Nephron progenitor cell (in vitro differentiated cells): ENCODE measurements at regions not wholly inside any gene's neighbourhood (a gene's known extent, or its start where the extent isn't known, plus 50 kb on each side); places are given as distances from the start of the nearest gene placed in this dataset.

Source experiments
- DNase-seq: peaks from one replicate; pipeline ENCODE4 v3.0.0; 2021
- H3K27ac Mint-ChIP-seq: 2 replicates; pipeline ENCODE4 v1.8.0; 2021; ENCODE audit warnings: mild to moderate bottlenecking, moderate library complexity, mixed read lengths
- H3K27me3 Mint-ChIP-seq: 2 replicates; pipeline ENCODE4 v1.8.0; 2021; ENCODE audit warnings: mild to moderate bottlenecking, low read depth, mixed read lengths; ENCODE audit not compliant: poor library complexity
- H3K36me3 Mint-ChIP-seq: 2 replicates; pipeline ENCODE4 v1.8.0; 2021; ENCODE audit warnings: low read depth, mixed read lengths
- H3K4me1 Mint-ChIP-seq: 2 replicates; pipeline ENCODE4 v1.8.0; 2021; ENCODE audit warnings: mixed read lengths
- H3K4me3 Mint-ChIP-seq: 2 replicates; pipeline ENCODE4 v1.8.0; 2021; ENCODE audit warnings: mild to moderate bottlenecking, moderate library complexity, mixed read lengths
- H3K9me3 Mint-ChIP-seq: 2 replicates; pipeline ENCODE4 v1.8.0; 2021; ENCODE audit warnings: mild to moderate bottlenecking, moderate library complexity, mixed read lengths
- CTCF ChIP-seq: fragments of 200-600 bp; sonication (generic); IDR thresholded peaks from 2 replicates; pipeline ENCODE4 v1.5.0; 2021; ENCODE audit warnings: antibody characterized with exemption

GRCh38 chr7:106773228-106773627 is 91.9 kb upstream of the PIK3CG start:
- no peak for DNase-seq
- H3K4me3 Mint-ChIP-seq: no peak overlapping the region
- peaks cover 8% of the 10 kb centered on the region for H3K9me3 Mint-ChIP-seq
- no peaks in the 10 kb centered on the region for H3K4me1 Mint-ChIP-seq
- peaks cover 11% of the 10 kb centered on the region for H3K27me3 Mint-ChIP-seq
- TF ChIP-seq CTCF: no peak
- no peaks in the 10 kb centered on the region for H3K36me3 Mint-ChIP-seq
- no peak overlapping the region for H3K27ac Mint-ChIP-seq

- peaks cover 11% of the 10 kb centered on the region for H3K27me3 Mint-ChIP-seq
- no peaks in the 10 kb centered on the region for H3K4me1 Mint-ChIP-seq
- H3K27ac Mint-ChIP-seq: no peak overlapping the region
- no peak overlapping the region for H3K4me3 Mint-ChIP-seq
- no peak for TF ChIP-seq CTCF
- H3K36me3 Mint-ChIP-seq: no peaks in the 10 kb centered on the region
- DNase-seq: no peak
- peaks cover 8% of the 10 kb centered on the region for H3K9me3 Mint-ChIP-seq
Measured at GRCh38 chr7:106773721-106774120, 91.4 kb upstream of the PIK3CG start.

GRCh38 chr7:106774213-106774767 is 90.8 kb upstream of the PIK3CG start:
- DNase-seq: no peak
- Mint-ChIP-seq H3K27ac (no peak overlapping the region), H3K36me3 (no peaks in the 10 kb centered on the region), H3K4me1 (no peaks in the 10 kb centered on the region), H3K27me3 (peaks cover 11% of the 10 kb centered on the region), H3K4me3 (no peak overlapping the region), H3K9me3 (peaks cover 8% of the 10 kb centered on the region)
- no peak for TF ChIP-seq CTCF

GRCh38 chr7:106774768-106775551 is 90.1 kb upstream of the PIK3CG start:
- Mint-ChIP-seq H3K27ac (no peak overlapping the region), H3K4me1 (no peaks in the 10 kb centered on the region), H3K4me3 (no peak overlapping the region), H3K27me3 (peaks cover 11% of the 10 kb centered on the region), H3K9me3 (peaks cover 8% of the 10 kb centered on the region), H3K36me3 (no peaks in the 10 kb centered on the region)
- DNase-seq: no peak
- no peak for TF ChIP-seq CTCF

GRCh38 chr7:106775552-106775936 is 89.5 kb upstream of the PIK3CG start:
- no peak for DNase-seq
- H3K4me3 Mint-ChIP-seq: no peak overlapping the region

More at GRCh38 chr7:106775552-106775936, 89.5 kb upstream of the PIK3CG start:
- peaks cover 8% of the 10 kb centered on the region for H3K9me3 Mint-ChIP-seq
- no peaks in the 10 kb centered on the region for H3K36me3 Mint-ChIP-seq
- H3K27ac Mint-ChIP-seq: no peak overlapping the region
- TF ChIP-seq CTCF: no peak
- H3K4me1 Mint-ChIP-seq: no peaks in the 10 kb centered on the region
- H3K27me3 Mint-ChIP-seq: peaks cover 8% of the 10 kb centered on the region
